Endothelial cell of umbilical vein (primary cell): ENCODE measurements at regions not wholly inside any gene's neighbourhood (a gene's known extent, or its start where the extent isn't known, plus 50 kb on each side); places are given as distances from the start of the nearest gene placed in this dataset.

Experiments used
- EZH2 ChIP-seq: IDR thresholded peaks from 2 replicates; pipeline ENCODE4 v1.6.1; 2012; ENCODE audit warnings: borderline replicate concordance, low read depth, mild to moderate bottlenecking, moderate library complexity, low read length, inconsistent platforms; ENCODE audit not compliant: severe bottlenecking
- JUN ChIP-seq: IDR thresholded peaks from 2 replicates; pipeline ENCODE4 v1.6.1; 2011; ENCODE audit warnings: borderline replicate concordance, low read depth; ENCODE audit not compliant: insufficient read length, insufficient read depth
- POLR2A ChIP-seq: IDR thresholded peaks from 2 replicates; pipeline ENCODE4 v1.6.1; 2012; ENCODE audit warnings: low read depth, mild to moderate bottlenecking, control low read depth, low read length
- POLR2AphosphoS5 ChIP-seq: IDR thresholded peaks from 2 replicates; pipeline ENCODE4 v1.6.1; 2012; ENCODE audit warnings: low read depth, mild to moderate bottlenecking, control low read depth, low read length, moderate library complexity; ENCODE audit not compliant: insufficient read depth
- TF ChIP-seq, protein P1 (sequence below), 2 donors: IDR thresholded peaks; 1 replicate in 1 of 2; 2 replicates in 1 of 2; pipeline ENCODE4 v1.5.1; 2011; ENCODE audit warnings: low read length in 2 of 2, mild to moderate bottlenecking in 2 of 2, moderate library complexity in 2 of 2, control low read depth in 1 of 2, inconsistent platforms in 1 of 2, low read depth in 1 of 2; ENCODE audit not compliant: insufficient read depth in 1 of 2; ENCODE audit errors: extremely low read depth in 1 of 2
- TF ChIP-seq, protein P2 (sequence below): IDR thresholded peaks from 2 replicates; pipeline ENCODE4 v1.6.1; 2011; ENCODE audit not compliant: insufficient read depth, insufficient read length

DNA sequence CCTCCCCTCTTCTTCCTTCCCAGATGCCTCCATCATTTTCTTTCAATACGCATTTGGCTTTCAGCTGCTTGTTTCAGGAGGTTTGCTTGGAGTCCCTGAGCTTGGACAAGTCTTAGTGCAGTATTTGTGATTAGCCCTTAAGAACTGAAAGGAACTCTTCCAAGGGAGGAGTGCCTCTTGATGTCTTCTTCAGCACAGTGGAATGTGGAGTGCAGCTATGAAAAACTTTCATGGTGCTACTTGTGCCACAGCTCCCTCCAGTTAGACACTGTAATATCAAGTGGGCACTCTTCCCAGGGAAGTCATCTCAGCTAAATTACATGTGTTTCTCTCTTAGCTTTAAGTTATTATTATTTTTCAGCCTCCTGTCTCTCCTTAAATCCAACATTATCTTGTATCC is 173.1 kb downstream of the NECTIN3 start:
- TF ChIP-seq EZH2 (no peak), POLR2AphosphoS5 (no peak), JUN (no peak), POLR2A (no peak)
- TF ChIP-seq, protein P1, sequence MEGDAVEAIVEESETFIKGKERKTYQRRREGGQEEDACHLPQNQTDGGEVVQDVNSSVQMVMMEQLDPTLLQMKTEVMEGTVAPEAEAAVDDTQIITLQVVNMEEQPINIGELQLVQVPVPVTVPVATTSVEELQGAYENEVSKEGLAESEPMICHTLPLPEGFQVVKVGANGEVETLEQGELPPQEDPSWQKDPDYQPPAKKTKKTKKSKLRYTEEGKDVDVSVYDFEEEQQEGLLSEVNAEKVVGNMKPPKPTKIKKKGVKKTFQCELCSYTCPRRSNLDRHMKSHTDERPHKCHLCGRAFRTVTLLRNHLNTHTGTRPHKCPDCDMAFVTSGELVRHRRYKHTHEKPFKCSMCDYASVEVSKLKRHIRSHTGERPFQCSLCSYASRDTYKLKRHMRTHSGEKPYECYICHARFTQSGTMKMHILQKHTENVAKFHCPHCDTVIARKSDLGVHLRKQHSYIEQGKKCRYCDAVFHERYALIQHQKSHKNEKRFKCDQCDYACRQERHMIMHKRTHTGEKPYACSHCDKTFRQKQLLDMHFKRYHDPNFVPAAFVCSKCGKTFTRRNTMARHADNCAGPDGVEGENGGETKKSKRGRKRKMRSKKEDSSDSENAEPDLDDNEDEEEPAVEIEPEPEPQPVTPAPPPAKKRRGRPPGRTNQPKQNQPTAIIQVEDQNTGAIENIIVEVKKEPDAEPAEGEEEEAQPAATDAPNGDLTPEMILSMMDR (IDR thresholded peaks at IDR 0.05; ENCODE audit: extremely low read depth in 1 of 2, insufficient read depth in 1 of 2, low read depth in 1 of 2, low read length in 2 of 2), result no peak
- TF ChIP-seq, protein P2, sequence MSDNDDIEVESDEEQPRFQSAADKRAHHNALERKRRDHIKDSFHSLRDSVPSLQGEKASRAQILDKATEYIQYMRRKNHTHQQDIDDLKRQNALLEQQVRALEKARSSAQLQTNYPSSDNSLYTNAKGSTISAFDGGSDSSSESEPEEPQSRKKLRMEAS, result no peak
